ENCODE measurements at regions not wholly inside any gene's neighbourhood (a gene's known extent, or its start where the extent isn't known, plus 50 kb on each side); places are given as distances from the start of the nearest gene placed in this dataset.

GRCh38 chr3:186458306-186459107 lies 85.7 kb downstream of the CRYGS start:
- TF ChIP-seq CTCF (IDR thresholded peaks at IDR 0.05) (no peak), POLR2A (IDR thresholded peaks at IDR 0.05) (no peak)

All from testis (tissue), 2 donors.